HCT116 (cell line): ENCODE measurements at regions not wholly inside any gene's neighbourhood (a gene's known extent, or its start where the extent isn't known, plus 50 kb on each side); places are given as distances from the start of the nearest gene placed in this dataset.

Experiments
- ATF3 ChIP-seq: IDR thresholded peaks from 2 replicates; pipeline ENCODE4 v1.6.1; 2012
- CTCF ChIP-seq, 3 experiments: fragments of 200-600 bp in 1 of 3; sonication (generic) in 1 of 3; IDR thresholded peaks in 2 of 3; conservative IDR thresholded peaks in 1 of 3; 2 replicates each; pipeline ENCODE4 v1.5.1; 2012 to 2017; ENCODE audit warnings: low read depth in 2 of 3, low read length in 2 of 3, antibody characterized with exemption in 1 of 3, borderline replicate concordance in 1 of 3, control low read depth in 1 of 3, mild to moderate bottlenecking in 1 of 3, mixed read lengths in 1 of 3, mixed run types in 1 of 3, moderate library complexity in 1 of 3; ENCODE audit not compliant: insufficient read depth in 1 of 3
- EZH2phosphoT487 ChIP-seq: fragments of 200-600 bp; IDR thresholded peaks from 2 replicates; pipeline ENCODE4 v1.6.1; 2018; ENCODE audit warnings: antibody characterized with exemption, borderline replicate concordance
- POLR2A ChIP-seq: IDR thresholded peaks from 2 replicates; pipeline ENCODE4 v1.7.0; 2011; ENCODE audit warnings: borderline replicate concordance; ENCODE audit not compliant: insufficient read depth, insufficient read length; ENCODE audit errors: extremely low read depth
- POLR2AphosphoS5 ChIP-seq: IDR thresholded peaks from 2 replicates; pipeline ENCODE4 v1.6.1; 2011; ENCODE audit warnings: mild to moderate bottlenecking, low read depth, low read length, moderate library complexity

- no peak for TF ChIP-seq CTCF (IDR thresholded peaks at IDR 0.05 in 2 of 3, conservative IDR thresholded peaks at IDR 0.05 in 1 of 3; ENCODE audit: borderline replicate concordance in 1 of 3, insufficient read depth in 1 of 3, low read depth in 2 of 3, low read length in 2 of 3)
- no peak for TF ChIP-seq ATF3
- no peak for TF ChIP-seq POLR2AphosphoS5
- no peak for TF ChIP-seq EZH2phosphoT487
- no peak for TF ChIP-seq POLR2A
These were observed 157.0 kb upstream of the NEBL start for GRCh38 chr10:21053953-21054690.
